ENCODE measurements at regions not wholly inside any gene's neighbourhood (a gene's known extent, or its start where the extent isn't known, plus 50 kb on each side); places are given as distances from the start of the nearest gene placed in this dataset.

DNA sequence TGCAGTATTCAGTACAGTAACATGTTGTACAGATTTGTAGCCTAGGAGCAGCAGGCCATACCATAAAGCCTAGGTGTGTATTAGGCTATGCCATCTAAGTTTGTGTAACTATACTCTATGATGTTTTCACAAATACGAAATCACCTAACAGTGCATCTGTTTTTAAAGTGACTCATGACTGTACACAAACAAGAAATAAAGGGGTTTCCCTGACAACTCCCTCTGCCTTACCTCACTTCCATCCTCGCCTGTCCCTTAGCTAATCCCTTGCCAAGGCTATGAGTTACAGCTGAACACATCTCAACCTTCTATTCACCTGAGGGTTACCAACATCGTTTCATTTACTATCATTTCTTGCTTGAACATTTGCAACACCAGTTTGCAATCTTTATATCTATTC is 78.6 kb upstream of the RPRM start:
- TF ChIP-seq, protein P1, sequence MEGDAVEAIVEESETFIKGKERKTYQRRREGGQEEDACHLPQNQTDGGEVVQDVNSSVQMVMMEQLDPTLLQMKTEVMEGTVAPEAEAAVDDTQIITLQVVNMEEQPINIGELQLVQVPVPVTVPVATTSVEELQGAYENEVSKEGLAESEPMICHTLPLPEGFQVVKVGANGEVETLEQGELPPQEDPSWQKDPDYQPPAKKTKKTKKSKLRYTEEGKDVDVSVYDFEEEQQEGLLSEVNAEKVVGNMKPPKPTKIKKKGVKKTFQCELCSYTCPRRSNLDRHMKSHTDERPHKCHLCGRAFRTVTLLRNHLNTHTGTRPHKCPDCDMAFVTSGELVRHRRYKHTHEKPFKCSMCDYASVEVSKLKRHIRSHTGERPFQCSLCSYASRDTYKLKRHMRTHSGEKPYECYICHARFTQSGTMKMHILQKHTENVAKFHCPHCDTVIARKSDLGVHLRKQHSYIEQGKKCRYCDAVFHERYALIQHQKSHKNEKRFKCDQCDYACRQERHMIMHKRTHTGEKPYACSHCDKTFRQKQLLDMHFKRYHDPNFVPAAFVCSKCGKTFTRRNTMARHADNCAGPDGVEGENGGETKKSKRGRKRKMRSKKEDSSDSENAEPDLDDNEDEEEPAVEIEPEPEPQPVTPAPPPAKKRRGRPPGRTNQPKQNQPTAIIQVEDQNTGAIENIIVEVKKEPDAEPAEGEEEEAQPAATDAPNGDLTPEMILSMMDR (conservative IDR thresholded peaks at IDR 0.05; ENCODE audit: low read depth, low read length) = no peak
- H3K4me3 ChIP-seq (ENCODE audit: low read length) = no peak overlapping the region

DNA sequence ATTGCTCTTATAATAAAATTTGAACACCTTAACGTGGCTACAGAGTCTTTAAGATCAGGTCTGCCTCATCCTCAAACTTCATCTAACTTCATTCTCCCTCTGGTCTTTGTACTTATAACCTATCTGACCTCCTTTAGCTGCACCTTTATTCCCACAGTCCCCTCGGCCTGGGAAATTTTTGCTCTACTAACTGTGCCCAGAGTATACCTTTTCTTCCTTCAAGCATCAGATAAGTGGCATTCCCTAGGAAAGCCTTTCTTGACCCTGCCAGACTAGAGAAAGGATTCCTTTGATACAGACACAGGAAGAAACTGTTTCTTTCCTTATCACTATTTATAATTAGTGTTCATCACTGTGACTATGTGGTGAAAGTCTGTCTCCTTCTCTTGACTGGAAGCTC is 79.2 kb upstream of the RPRM start:
- DNase-seq (ENCODE audit: low read depth) = no peak
- H3K4me3 ChIP-seq (ENCODE audit: low read length) = no peak overlapping the region
- TF ChIP-seq, protein P1 (conservative IDR thresholded peaks at IDR 0.05; ENCODE audit: low read depth, low read length) = no peak

More for the DNA sequence above, 78.6 kb upstream of the RPRM start:
- no peak for DNase-seq (ENCODE audit: low read depth)

DNA sequence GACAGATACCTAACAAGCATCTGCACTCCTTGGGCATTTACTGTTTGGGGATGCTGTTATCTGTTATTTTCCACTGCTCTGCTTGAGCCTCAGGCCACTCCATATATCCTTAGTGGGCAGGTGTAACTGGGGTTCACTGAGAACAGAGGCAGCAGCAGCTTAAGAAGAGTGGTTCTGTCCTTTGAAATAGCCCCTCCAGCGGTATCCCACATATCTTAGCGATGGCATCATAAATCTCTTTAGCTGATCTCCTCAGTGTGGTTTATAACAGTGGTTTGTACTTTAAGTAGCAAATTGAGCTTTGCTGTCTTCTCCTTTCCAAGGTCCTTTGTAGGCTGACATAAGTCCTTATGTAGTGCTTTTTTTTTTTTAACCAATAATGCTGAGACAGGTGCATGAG is 79.7 kb upstream of the RPRM start:
- H3K4me3 ChIP-seq (ENCODE audit: low read length) = no peak overlapping the region
- TF ChIP-seq, protein P1 (conservative IDR thresholded peaks at IDR 0.05; ENCODE audit: low read depth, low read length) = no peak
- DNase-seq (ENCODE audit: low read depth) = no peak

DNA sequence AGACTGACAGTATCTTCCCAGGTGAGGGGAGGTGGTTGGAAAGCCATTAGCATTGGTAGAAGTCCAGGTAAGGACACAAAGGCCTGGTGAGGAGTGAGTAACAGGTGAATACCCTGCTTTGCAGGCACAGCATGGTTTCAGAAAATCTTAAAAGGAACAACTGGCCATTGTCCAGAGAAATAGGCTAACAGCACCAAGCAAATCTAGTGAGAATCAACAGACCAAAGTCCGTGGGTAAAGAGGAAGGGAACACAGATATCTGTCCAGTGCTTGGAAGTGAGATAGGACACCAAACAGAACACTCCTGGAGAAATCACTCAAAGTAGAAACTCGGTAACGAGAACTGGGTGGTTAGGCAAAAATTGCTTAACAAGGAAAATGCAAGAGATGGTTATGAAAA is 88.8 kb upstream of the RPRM start:
- DNase-seq (ENCODE audit: low read depth) = no peak
- H3K4me3 ChIP-seq (ENCODE audit: low read length) = no peak overlapping the region
- TF ChIP-seq, protein P1 (conservative IDR thresholded peaks at IDR 0.05; ENCODE audit: low read depth, low read length) = no peak

DNA sequence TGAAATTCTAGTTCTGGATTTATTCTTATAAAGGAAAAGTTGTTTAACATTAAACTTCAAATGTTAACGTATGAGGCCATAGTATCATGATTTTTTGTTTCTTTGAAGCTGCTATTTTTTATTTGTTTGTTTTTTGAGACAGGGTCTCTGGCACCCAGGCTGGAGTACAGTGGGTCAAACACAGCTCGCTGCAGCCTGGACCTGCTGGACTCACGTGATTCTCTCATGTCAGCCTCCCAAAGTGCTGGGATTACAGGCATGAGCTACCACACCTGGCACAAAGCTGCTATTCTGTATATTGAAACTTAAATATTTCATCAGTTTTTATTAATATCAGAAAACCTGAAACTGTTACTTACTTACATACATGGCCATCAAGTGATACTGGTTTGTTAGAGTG is 89.5 kb upstream of the RPRM start:
- TF ChIP-seq, protein P1 (conservative IDR thresholded peaks at IDR 0.05; ENCODE audit: low read depth, low read length) = no peak
- no peak for DNase-seq (ENCODE audit: low read depth)
- no peak overlapping the region for H3K4me3 ChIP-seq (ENCODE audit: low read length)

DNA sequence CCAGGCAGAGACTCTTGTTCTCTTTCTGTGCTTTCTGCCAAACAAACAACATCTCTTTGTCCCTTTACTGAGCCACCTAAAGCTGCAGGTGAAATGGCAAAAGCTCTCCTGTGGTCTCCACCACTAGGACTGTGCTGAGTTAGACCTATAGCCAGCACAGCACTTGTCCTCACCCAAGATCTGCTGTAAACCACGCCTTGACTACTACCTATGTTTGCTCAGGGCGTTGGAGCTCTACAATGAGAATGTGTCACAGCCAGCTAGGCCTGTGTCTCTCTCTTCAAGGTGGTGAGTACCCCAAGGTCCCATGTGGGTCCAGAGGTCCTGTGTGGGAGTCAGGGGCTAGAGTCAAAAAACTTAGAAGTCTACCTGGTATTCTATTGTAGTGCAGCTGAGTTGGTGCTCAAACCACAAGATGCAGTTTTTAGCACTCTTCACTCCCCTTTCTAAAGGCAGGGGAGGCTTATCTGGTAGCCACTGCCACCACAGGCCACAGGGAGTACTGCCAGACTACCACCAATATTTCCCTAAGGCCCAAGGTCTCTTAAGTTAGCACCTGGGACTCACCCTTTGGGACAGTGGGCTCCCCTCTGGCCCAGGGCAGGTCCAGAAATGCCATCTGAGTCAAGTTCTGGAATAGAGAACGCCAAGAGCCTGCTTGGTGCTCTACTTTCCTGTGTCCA is 96.8 kb upstream of the RPRM start:
- no peak for DNase-seq (ENCODE audit: low read depth)
- H3K4me3 ChIP-seq (ENCODE audit: low read length) = no peak overlapping the region
- TF ChIP-seq, protein P1 (conservative IDR thresholded peaks at IDR 0.05; ENCODE audit: low read depth, low read length) = no peak

DNA sequence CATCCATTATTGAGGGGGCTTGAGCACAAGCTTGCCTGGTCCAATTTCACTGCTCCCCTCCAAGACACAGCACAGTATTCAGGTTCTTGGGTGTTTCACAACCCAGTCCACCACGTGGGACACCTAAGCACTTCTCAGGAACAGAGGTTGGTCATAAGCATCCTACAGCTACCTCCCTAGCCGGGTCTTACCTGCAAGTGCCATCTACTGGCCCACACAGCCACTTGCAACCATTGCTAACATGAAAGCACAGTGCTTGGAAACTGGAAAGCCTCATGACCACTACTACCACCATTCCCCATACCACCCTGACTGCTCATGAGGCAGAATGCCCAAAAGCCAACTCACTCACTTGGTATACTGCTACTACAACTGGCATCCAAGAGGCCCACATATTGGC is 105.7 kb upstream of the RPRM start:
- no peak overlapping the region for H3K4me3 ChIP-seq (ENCODE audit: low read length)
- TF ChIP-seq, protein P1 (conservative IDR thresholded peaks at IDR 0.05; ENCODE audit: low read depth, low read length) = no peak
- no peak for DNase-seq (ENCODE audit: low read depth)
